HEK293 (cell line): ENCODE measurements at regions not wholly inside any gene's neighbourhood (a gene's known extent, or its start where the extent isn't known, plus 50 kb on each side); places are given as distances from the start of the nearest gene placed in this dataset.

ENCODE experiments used
- CTCF ChIA-PET: fragments of 350-600 bp; formaldehyde crosslinking; extraction: SDS; loops from one replicate; lab custom pipeline; 2021; ENCODE audit warnings: antibody characterized with exemption; lab: Yijun Ruan, JAX
- POLR2A ChIA-PET: fragments of 300-600 bp; formaldehyde crosslinking; extraction: SDS; loops from one replicate; lab custom pipeline; 2020; ENCODE audit warnings: antibody characterized with exemption, inconsistent platforms; lab: Yijun Ruan, JAX
- H3K27ac ChIP-seq: fragments of 200-500 bp; sonication (Bioruptor generic); 2 replicates; pipeline ENCODE4 v1.5.1; 2014; ENCODE audit warnings: low read depth, low read length, control low read depth, inconsistent platforms; ENCODE audit errors: extremely low read depth
- H3K36me3 ChIP-seq, 2 experiments: fragments of 200-500 bp in 1 of 2; sonication (Bioruptor generic) in 1 of 2; 1 replicate in 1 of 2; 2 replicates in 1 of 2; pipeline ENCODE4 v1.5.1; 2014 to 2017; ENCODE audit warnings: inconsistent platforms in 2 of 2, low read length in 2 of 2; ENCODE audit not compliant: control insufficient read depth in 2 of 2, insufficient read depth in 1 of 2
- H3K4me1 ChIP-seq: fragments of 200-500 bp; sonication (Bioruptor generic); 2 replicates; pipeline ENCODE4 v1.5.1; 2014; ENCODE audit warnings: mild to moderate bottlenecking, low read length, inconsistent platforms; ENCODE audit not compliant: control insufficient read depth, insufficient read depth
- H3K4me3 ChIP-seq: 2 replicates; pipeline ENCODE4 v1.5.1; 2011; ENCODE audit warnings: low read depth, mild to moderate bottlenecking, control low read depth, low read length, moderate library complexity
- H3K9me3 ChIP-seq: fragments of 200-500 bp; sonication (Bioruptor generic); 2 replicates; pipeline ENCODE4 v1.5.1; 2014; ENCODE audit warnings: low read depth, low read length, inconsistent platforms; ENCODE audit not compliant: control insufficient read depth, insufficient read depth
- GLIS1 ChIP-seq: fragments of 450-650 bp; formaldehyde crosslinking; IDR thresholded peaks from 2 replicates; pipeline ENCODE4 v1.5.1; 2016; ENCODE audit warnings: missing biosample characterization, missing genetic modification characterization
- KLF10 ChIP-seq: fragments of 450-650 bp; IDR thresholded peaks from 2 replicates; pipeline ENCODE4 v1.5.1; 2018; ENCODE audit warnings: missing biosample characterization, mild to moderate bottlenecking, missing genetic modification characterization
- KLF17 ChIP-seq: fragments of 450-650 bp; formaldehyde crosslinking; IDR thresholded peaks from 2 replicates; pipeline ENCODE4 v1.5.1; 2016; ENCODE audit warnings: missing biosample characterization, missing genetic modification characterization
- MEIS1 ChIP-seq: sonication (generic); formaldehyde crosslinking; IDR thresholded peaks from 2 replicates; pipeline ENCODE4 v1.8.1; 2022; ENCODE audit warnings: missing genetic modification reagents, mild to moderate bottlenecking, borderline replicate concordance
- REST ChIP-seq: fragments of 450-650 bp; formaldehyde crosslinking; IDR thresholded peaks from 2 replicates; pipeline ENCODE4 v1.5.1; 2016; ENCODE audit warnings: missing biosample characterization, missing genetic modification characterization
- SCRT2 ChIP-seq: fragments of 450-650 bp; formaldehyde crosslinking; IDR thresholded peaks from 2 replicates; pipeline ENCODE4 v1.5.1; 2016; ENCODE audit warnings: missing biosample characterization, missing genetic modification characterization
- WT1 ChIP-seq: fragments of 450-650 bp; formaldehyde crosslinking; IDR thresholded peaks from 2 replicates; pipeline ENCODE4 v1.5.1; 2016; ENCODE audit warnings: missing biosample characterization, missing genetic modification characterization
- ZBTB8A ChIP-seq: fragments of 450-650 bp; formaldehyde crosslinking; IDR thresholded peaks from 2 replicates; pipeline ENCODE4 v1.5.1; 2016; ENCODE audit warnings: missing biosample characterization, missing genetic modification characterization
- ZNF24 ChIP-seq: fragments of 450-650 bp; formaldehyde crosslinking; IDR thresholded peaks from 2 replicates; pipeline ENCODE4 v1.5.1; 2016; ENCODE audit warnings: missing biosample characterization, missing genetic modification characterization
- ZNF266 ChIP-seq: fragments of 450-650 bp; formaldehyde crosslinking; IDR thresholded peaks from 2 replicates; pipeline ENCODE4 v1.5.1; 2016; ENCODE audit warnings: missing biosample characterization, missing genetic modification characterization, low read depth
- ZNF280C ChIP-seq: fragments of 450-650 bp; formaldehyde crosslinking; IDR thresholded peaks from 2 replicates; pipeline ENCODE4 v1.5.1; 2016; ENCODE audit warnings: missing biosample characterization, missing genetic modification characterization
- ZNF350 ChIP-seq: fragments of 450-650 bp; formaldehyde crosslinking; IDR thresholded peaks from 2 replicates; pipeline ENCODE4 v1.5.0; 2017; ENCODE audit warnings: missing biosample characterization, mild to moderate bottlenecking, missing genetic modification characterization
- ZNF473 ChIP-seq: fragments of 450-650 bp; formaldehyde crosslinking; IDR thresholded peaks from 2 replicates; pipeline ENCODE4 v1.5.1; 2017; ENCODE audit warnings: missing biosample characterization, missing genetic modification characterization
- ZNF544 ChIP-seq: fragments of 450-650 bp; formaldehyde crosslinking; IDR thresholded peaks from 2 replicates; pipeline ENCODE4 v1.5.0; 2017; ENCODE audit warnings: missing biosample characterization, missing genetic modification characterization
- ZNF555 ChIP-seq: fragments of 450-650 bp; formaldehyde crosslinking; conservative IDR thresholded peaks from 2 replicates; pipeline ENCODE4 v1.5.1; 2017; ENCODE audit warnings: missing biosample characterization, mild to moderate bottlenecking, missing genetic modification characterization, inconsistent platforms
- ZNF560 ChIP-seq: fragments of 450-650 bp; formaldehyde crosslinking; IDR thresholded peaks from 2 replicates; pipeline ENCODE4 v1.5.1; 2017; ENCODE audit warnings: missing biosample characterization, missing genetic modification characterization, borderline replicate concordance
- ZNF580 ChIP-seq: fragments of 450-650 bp; formaldehyde crosslinking; IDR thresholded peaks from 2 replicates; pipeline ENCODE4 v1.5.1; 2016; ENCODE audit warnings: missing biosample characterization, missing genetic modification characterization
- ZNF629 ChIP-seq: fragments of 450-650 bp; formaldehyde crosslinking; IDR thresholded peaks from 2 replicates; pipeline ENCODE4 v1.5.1; 2017; ENCODE audit warnings: missing biosample characterization, missing genetic modification characterization
- ZNF654 ChIP-seq: fragments of 450-650 bp; formaldehyde crosslinking; IDR thresholded peaks from 2 replicates; pipeline ENCODE4 v1.5.1; 2016; ENCODE audit warnings: low read depth, missing biosample characterization, missing genetic modification characterization
- ZNF677 ChIP-seq: fragments of 450-650 bp; IDR thresholded peaks from 2 replicates; pipeline ENCODE4 v1.5.0; 2018; ENCODE audit warnings: missing biosample characterization, mild to moderate bottlenecking, missing genetic modification characterization, moderate library complexity
- ZNF704 ChIP-seq: fragments of 450-650 bp; formaldehyde crosslinking; IDR thresholded peaks from 2 replicates; pipeline ENCODE4 v1.5.1; 2016; ENCODE audit warnings: missing biosample characterization, missing genetic modification characterization
- ZSCAN5A ChIP-seq: fragments of 450-650 bp; formaldehyde crosslinking; IDR thresholded peaks from 2 replicates; pipeline ENCODE4 v1.5.1; 2016; ENCODE audit warnings: missing biosample characterization, missing genetic modification characterization

GRCh38 chr2:217033186-217033585, 173.3 kb upstream of the TNP1 start:
- no peak for TF ChIP-seq ZSCAN5A
- TF ChIP-seq ZNF280C (tag by site-specific recombination): no peak
- TF ChIP-seq WT1 (tag by site-specific recombination): no peak
- TF ChIP-seq SCRT2 (tag by site-specific recombination): no peak
- TF ChIP-seq ZNF24 (tag by site-specific recombination): no peak
- no peak for TF ChIP-seq ZNF266 (tag by site-specific recombination)
- no peak for TF ChIP-seq ZBTB8A (tag by site-specific recombination)
- TF ChIP-seq ZNF580 (tag by site-specific recombination): no peak
- TF ChIP-seq ZNF544 (tag by site-specific recombination): no peak
- TF ChIP-seq ZNF677 (tag by site-specific recombination): no peak
- no peak for TF ChIP-seq ZNF704 (tag by site-specific recombination)
- no peak for TF ChIP-seq ZNF350 (tag by site-specific recombination)
- no peak for TF ChIP-seq KLF17 (tag by site-specific recombination)
- TF ChIP-seq ZNF560: no peak
- ChIA-PET CTCF (interaction anchor here (1.5 kb wide), 1 partner anchor 11 kb away, joined by 4 read pairs; no protein-coding TSS in a partner anchor), POLR2A (no interaction called here)

GRCh38 chr2:217031445-217031844, 171.6 kb upstream of the TNP1 start:
- CTCF ChIA-PET: no interaction called here
- POLR2A ChIA-PET: no interaction called here
- no peaks in the 10 kb centered on the region for H3K9me3 ChIP-seq

More at GRCh38 chr2:217033186-217033585, 173.3 kb upstream of the TNP1 start:
- H3K4me3 ChIP-seq: no peak overlapping the region
- H3K4me1 ChIP-seq: no peaks in the 10 kb centered on the region
- no peak overlapping the region for H3K27ac ChIP-seq
- H3K36me3 ChIP-seq: no peaks in the 10 kb centered on the region
- no peaks in the 10 kb centered on the region for H3K9me3 ChIP-seq

More at GRCh38 chr2:217031445-217031844, 171.6 kb upstream of the TNP1 start:
- Histone ChIP-seq H3K4me3 (no peak overlapping the region), H3K27ac (no peak overlapping the region), H3K36me3 (no peaks in the 10 kb centered on the region), H3K4me1 (no peaks in the 10 kb centered on the region)
- TF ChIP-seq ZNF654 (no peak), REST (tag by site-specific recombination) (no peak), ZNF629 (no peak), MEIS1 (CRISPR knock-in tag) (no peak), GLIS1 (no peak), KLF10 (tag by site-specific recombination) (no peak), ZNF473 (tag by site-specific recombination) (no peak), ZNF555 (tag by site-specific recombination) (no peak), ZNF580 (tag by site-specific recombination) (no peak)
